22Rv1 (cell line): ENCODE measurements at regions not wholly inside any gene's neighbourhood (a gene's known extent, or its start where the extent isn't known, plus 50 kb on each side); places are given as distances from the start of the nearest gene placed in this dataset.

Source experiments
- ZFX ChIP-seq: fragments of 450-650 bp; IDR thresholded peaks from 2 replicates; pipeline ENCODE4 v1.6.1; 2017; ENCODE audit warnings: antibody characterized with exemption, borderline replicate concordance
- TF ChIP-seq, protein P1 (sequence below): fragments of 450-650 bp; IDR thresholded peaks from 2 replicates; pipeline ENCODE4 v1.5.1; 2017; ENCODE audit warnings: mild to moderate bottlenecking

GRCh38 chr5:105057893-105058292 is 1495.3 kb upstream of the NUDT12 start:
- TF ChIP-seq, protein P1, sequence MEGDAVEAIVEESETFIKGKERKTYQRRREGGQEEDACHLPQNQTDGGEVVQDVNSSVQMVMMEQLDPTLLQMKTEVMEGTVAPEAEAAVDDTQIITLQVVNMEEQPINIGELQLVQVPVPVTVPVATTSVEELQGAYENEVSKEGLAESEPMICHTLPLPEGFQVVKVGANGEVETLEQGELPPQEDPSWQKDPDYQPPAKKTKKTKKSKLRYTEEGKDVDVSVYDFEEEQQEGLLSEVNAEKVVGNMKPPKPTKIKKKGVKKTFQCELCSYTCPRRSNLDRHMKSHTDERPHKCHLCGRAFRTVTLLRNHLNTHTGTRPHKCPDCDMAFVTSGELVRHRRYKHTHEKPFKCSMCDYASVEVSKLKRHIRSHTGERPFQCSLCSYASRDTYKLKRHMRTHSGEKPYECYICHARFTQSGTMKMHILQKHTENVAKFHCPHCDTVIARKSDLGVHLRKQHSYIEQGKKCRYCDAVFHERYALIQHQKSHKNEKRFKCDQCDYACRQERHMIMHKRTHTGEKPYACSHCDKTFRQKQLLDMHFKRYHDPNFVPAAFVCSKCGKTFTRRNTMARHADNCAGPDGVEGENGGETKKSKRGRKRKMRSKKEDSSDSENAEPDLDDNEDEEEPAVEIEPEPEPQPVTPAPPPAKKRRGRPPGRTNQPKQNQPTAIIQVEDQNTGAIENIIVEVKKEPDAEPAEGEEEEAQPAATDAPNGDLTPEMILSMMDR, result no peak
- no peak for TF ChIP-seq ZFX
